Endothelial cell of umbilical vein (primary cell): ENCODE measurements at regions not wholly inside any gene's neighbourhood (a gene's known extent, or its start where the extent isn't known, plus 50 kb on each side); places are given as distances from the start of the nearest gene placed in this dataset.

Experiments
- GATA2 ChIP-seq: IDR thresholded peaks from 2 replicates; pipeline ENCODE4 v1.7.0; 2011; ENCODE audit warnings: low read depth, mild to moderate bottlenecking, moderate library complexity, mixed read lengths, low read length; ENCODE audit not compliant: insufficient read length, insufficient read depth
- POLR2AphosphoS5 ChIP-seq: IDR thresholded peaks from 2 replicates; pipeline ENCODE4 v1.6.1; 2012; ENCODE audit warnings: low read depth, mild to moderate bottlenecking, control low read depth, low read length, moderate library complexity; ENCODE audit not compliant: insufficient read depth
- TF ChIP-seq, protein P1 (sequence below), 2 donors: IDR thresholded peaks; 1 replicate in 1 of 2; 2 replicates in 1 of 2; pipeline ENCODE4 v1.5.1; 2011; ENCODE audit warnings: low read length in 2 of 2, mild to moderate bottlenecking in 2 of 2, moderate library complexity in 2 of 2, control low read depth in 1 of 2, inconsistent platforms in 1 of 2, low read depth in 1 of 2; ENCODE audit not compliant: insufficient read depth in 1 of 2; ENCODE audit errors: extremely low read depth in 1 of 2

DNA sequence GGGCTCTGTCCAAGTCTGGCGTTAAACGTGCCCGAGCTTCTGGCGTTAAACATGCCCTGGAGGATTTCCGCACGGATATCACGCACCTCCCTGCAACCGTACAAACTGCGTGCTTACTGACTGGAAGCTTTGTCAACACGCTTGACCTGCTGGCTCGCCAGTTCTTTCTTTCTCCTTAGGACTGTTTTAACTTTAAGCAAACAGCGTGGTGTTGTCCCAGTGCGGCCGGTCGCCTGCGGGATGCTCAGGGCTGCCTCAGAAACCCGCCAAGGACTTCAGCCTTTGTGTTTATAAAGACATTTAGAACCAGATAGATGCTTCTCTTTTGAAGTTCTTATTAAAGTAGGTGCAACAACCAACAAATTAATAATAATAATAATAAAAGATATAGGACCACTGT lies 946.0 kb downstream of the RAB28 start:
- TF ChIP-seq, protein P1, sequence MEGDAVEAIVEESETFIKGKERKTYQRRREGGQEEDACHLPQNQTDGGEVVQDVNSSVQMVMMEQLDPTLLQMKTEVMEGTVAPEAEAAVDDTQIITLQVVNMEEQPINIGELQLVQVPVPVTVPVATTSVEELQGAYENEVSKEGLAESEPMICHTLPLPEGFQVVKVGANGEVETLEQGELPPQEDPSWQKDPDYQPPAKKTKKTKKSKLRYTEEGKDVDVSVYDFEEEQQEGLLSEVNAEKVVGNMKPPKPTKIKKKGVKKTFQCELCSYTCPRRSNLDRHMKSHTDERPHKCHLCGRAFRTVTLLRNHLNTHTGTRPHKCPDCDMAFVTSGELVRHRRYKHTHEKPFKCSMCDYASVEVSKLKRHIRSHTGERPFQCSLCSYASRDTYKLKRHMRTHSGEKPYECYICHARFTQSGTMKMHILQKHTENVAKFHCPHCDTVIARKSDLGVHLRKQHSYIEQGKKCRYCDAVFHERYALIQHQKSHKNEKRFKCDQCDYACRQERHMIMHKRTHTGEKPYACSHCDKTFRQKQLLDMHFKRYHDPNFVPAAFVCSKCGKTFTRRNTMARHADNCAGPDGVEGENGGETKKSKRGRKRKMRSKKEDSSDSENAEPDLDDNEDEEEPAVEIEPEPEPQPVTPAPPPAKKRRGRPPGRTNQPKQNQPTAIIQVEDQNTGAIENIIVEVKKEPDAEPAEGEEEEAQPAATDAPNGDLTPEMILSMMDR (IDR thresholded peaks at IDR 0.05; ENCODE audit: extremely low read depth in 1 of 2, insufficient read depth in 1 of 2, low read depth in 1 of 2, low read length in 2 of 2), result no peak
- TF ChIP-seq GATA2, result no peak
- TF ChIP-seq POLR2AphosphoS5, result no peak
